ENCODE measurements at regions not wholly inside any gene's neighbourhood (a gene's known extent, or its start where the extent isn't known, plus 50 kb on each side); places are given as distances from the start of the nearest gene placed in this dataset.

DNA sequence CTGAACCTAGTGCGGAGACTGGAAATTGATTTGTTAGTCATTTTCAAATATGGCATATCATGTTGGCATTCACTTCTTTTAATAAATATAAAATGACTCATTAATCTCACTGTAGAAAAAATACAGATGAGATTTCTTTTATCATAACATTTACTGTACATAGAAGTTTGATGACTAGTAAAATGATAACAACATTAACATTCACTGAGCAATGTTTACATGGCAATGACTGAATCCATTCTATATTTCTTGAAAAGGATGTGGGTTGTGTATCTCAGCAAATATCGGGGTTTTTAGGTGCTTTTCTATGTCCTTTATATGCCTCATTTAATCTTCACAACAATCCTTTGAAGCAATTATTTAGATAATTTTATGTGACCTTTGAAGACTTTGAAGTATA, 920.9 kb upstream of the FAT3 start:
- DNase-seq (ENCODE audit: low spot score) = no peak
- Mint-ChIP-seq H3K4me3 (ENCODE audit: unreplicated experiment) (no peak overlapping the region), H3K9me3 (ENCODE audit: low read depth) (no peaks in the 10 kb centered on the region), H3K27ac (ENCODE audit: unreplicated experiment) (no peak overlapping the region), H3K27me3 (ENCODE audit: low read depth) (no peaks in the 10 kb centered on the region), H3K4me1 (ENCODE audit: low read depth) (peaks cover 22% of the 10 kb centered on the region), H3K36me3 (ENCODE audit: low read depth) (no peaks in the 10 kb centered on the region)
- no peak for TF ChIP-seq CTCF (IDR thresholded peaks at IDR 0.05)

DNA sequence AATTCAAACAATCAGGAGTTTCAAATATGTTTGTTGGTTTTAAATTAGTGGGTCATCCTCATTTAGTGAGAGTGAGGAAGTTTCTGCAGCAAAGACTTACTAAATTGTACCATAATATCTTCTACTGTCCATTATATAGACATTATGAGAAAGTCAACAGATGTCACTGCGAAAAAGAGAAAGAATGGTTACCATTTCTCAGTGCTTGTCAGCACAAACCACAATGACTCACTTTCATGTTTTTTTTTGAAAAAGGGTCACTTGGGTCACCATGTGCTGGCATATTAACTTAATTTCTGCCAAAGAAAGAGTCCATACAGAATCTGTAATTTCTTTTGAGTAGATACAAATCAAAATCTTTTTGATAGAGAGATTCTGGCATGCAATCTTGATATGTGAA, 924.6 kb upstream of the FAT3 start:
- peaks cover 24% of the 10 kb centered on the region for H3K4me1 Mint-ChIP-seq (ENCODE audit: low read depth)

DNA sequence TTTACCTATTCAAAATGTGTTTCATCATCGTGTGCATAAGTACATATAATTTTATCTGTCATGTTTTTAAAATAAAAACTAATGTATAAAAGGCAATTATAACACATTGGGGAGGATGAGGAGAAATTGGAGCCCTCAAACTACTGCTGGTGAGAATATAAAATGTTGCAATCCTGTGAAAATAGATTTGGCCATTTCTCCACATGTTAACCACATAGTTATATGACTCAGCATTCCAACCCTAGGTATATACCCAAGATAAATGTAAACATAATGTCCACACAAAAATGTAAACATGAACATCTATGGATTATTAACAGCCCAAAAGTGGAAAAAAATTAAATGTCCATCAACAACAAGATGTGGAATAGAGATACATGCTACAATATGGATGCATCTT, 928.0 kb upstream of the FAT3 start:
- H3K4me1 Mint-ChIP-seq (ENCODE audit: low read depth) = peaks cover 24% of the 10 kb centered on the region
- no peak overlapping the region for H3K4me3 Mint-ChIP-seq (ENCODE audit: unreplicated experiment)
- no peaks in the 10 kb centered on the region for H3K27me3 Mint-ChIP-seq (ENCODE audit: low read depth)
- no peak overlapping the region for H3K27ac Mint-ChIP-seq (ENCODE audit: unreplicated experiment)
- peaks cover 5% of the 10 kb centered on the region for H3K9me3 Mint-ChIP-seq (ENCODE audit: low read depth)
- peaks cover 1% of the 10 kb centered on the region for H3K36me3 Mint-ChIP-seq (ENCODE audit: low read depth)
- TF ChIP-seq CTCF (IDR thresholded peaks at IDR 0.05) = no peak
- no peak for DNase-seq (ENCODE audit: low spot score)

More for the DNA sequence above, 924.6 kb upstream of the FAT3 start:
- H3K27ac Mint-ChIP-seq (ENCODE audit: unreplicated experiment) = no peak overlapping the region
- H3K36me3 Mint-ChIP-seq (ENCODE audit: low read depth) = peaks cover 1% of the 10 kb centered on the region
- peaks cover 5% of the 10 kb centered on the region for H3K9me3 Mint-ChIP-seq (ENCODE audit: low read depth)
- no peak for DNase-seq (ENCODE audit: low spot score)
- no peak for TF ChIP-seq CTCF (IDR thresholded peaks at IDR 0.05)
- no peak overlapping the region for H3K4me3 Mint-ChIP-seq (ENCODE audit: unreplicated experiment)
- no peaks in the 10 kb centered on the region for H3K27me3 Mint-ChIP-seq (ENCODE audit: low read depth)

- peaks cover 5% of the 10 kb centered on the region for H3K9me3 Mint-ChIP-seq (ENCODE audit: low read depth)
- no peak for DNase-seq (ENCODE audit: low spot score)
- H3K27me3 Mint-ChIP-seq (ENCODE audit: low read depth) = no peaks in the 10 kb centered on the region
Observed at GRCh38 chr11:91295591-91295990, 929.0 kb upstream of the FAT3 start.

GRCh38 chr11:91293119-91293518, 931.5 kb upstream of the FAT3 start:
- H3K27me3 Mint-ChIP-seq (ENCODE audit: low read depth) = no peaks in the 10 kb centered on the region

More at GRCh38 chr11:91295591-91295990, 929.0 kb upstream of the FAT3 start:
- no peak for TF ChIP-seq CTCF (IDR thresholded peaks at IDR 0.05)
- H3K27ac Mint-ChIP-seq (ENCODE audit: unreplicated experiment) = no peak overlapping the region
- H3K4me3 Mint-ChIP-seq (ENCODE audit: unreplicated experiment) = no peak overlapping the region
- peaks cover 1% of the 10 kb centered on the region for H3K36me3 Mint-ChIP-seq (ENCODE audit: low read depth)
- H3K4me1 Mint-ChIP-seq (ENCODE audit: low read depth) = peaks cover 21% of the 10 kb centered on the region

More at GRCh38 chr11:91293119-91293518, 931.5 kb upstream of the FAT3 start:
- TF ChIP-seq CTCF (IDR thresholded peaks at IDR 0.05) = no peak
- Mint-ChIP-seq H3K4me1 (ENCODE audit: low read depth) (peaks cover 8% of the 10 kb centered on the region), H3K4me3 (ENCODE audit: unreplicated experiment) (no peak overlapping the region), H3K27ac (ENCODE audit: unreplicated experiment) (no peak overlapping the region), H3K36me3 (ENCODE audit: low read depth) (peaks cover 1% of the 10 kb centered on the region), H3K9me3 (ENCODE audit: low read depth) (peaks cover 5% of the 10 kb centered on the region)
- DNase-seq (ENCODE audit: low spot score) = no peak

Measured in chondrocyte (in vitro differentiated cells).